ENCODE measurements at regions not wholly inside any gene's neighbourhood (a gene's known extent, or its start where the extent isn't known, plus 50 kb on each side); places are given as distances from the start of the nearest gene placed in this dataset.

GRCh38 chr12:28776913-28777422, 372.1 kb upstream of the FAR2 start:
- intact Hi-C loops (cut with micrococcal nuclease; ENCODE audit: unreplicated experiment), result no loop called here
- no peaks in the 10 kb centered on the region for H3K9me3 ChIP-seq
- no peak for DNase-seq
- Mint-ChIP-seq H3K9me3 (ENCODE audit: unreplicated experiment) (no peaks in the 10 kb centered on the region), H3K4me3 (ENCODE audit: unreplicated experiment) (no peak overlapping the region), H3K27me3 (ENCODE audit: insufficient read depth, unreplicated experiment) (peaks cover 5% of the 10 kb centered on the region), H3K4me1 (ENCODE audit: low read depth, unreplicated experiment) (no peaks in the 10 kb centered on the region), H3K36me3 (ENCODE audit: insufficient read depth, unreplicated experiment) (no peaks in the 10 kb centered on the region), H3K27ac (ENCODE audit: unreplicated experiment) (no peak overlapping the region)
- POLR2A ChIA-PET, result no interaction called here
- BruUV-seq (replicated peaks), result no TSS peak
- H3K4me3 ChIP-seq (ENCODE audit: low read depth, low read length), result no peak overlapping the region
- H3K27me3 ChIP-seq (replicated peaks; ENCODE audit: control insufficient read depth, insufficient read depth, low read length), result no peaks in the 10 kb centered on the region
- H3K4me1 ChIP-seq, result no peaks in the 10 kb centered on the region
- H3K36me3 ChIP-seq (ENCODE audit: control insufficient read depth, insufficient read depth, low read length), result no peaks in the 10 kb centered on the region
- CTCF ChIA-PET, result no interaction called here
- TF ChIP-seq, protein P1, sequence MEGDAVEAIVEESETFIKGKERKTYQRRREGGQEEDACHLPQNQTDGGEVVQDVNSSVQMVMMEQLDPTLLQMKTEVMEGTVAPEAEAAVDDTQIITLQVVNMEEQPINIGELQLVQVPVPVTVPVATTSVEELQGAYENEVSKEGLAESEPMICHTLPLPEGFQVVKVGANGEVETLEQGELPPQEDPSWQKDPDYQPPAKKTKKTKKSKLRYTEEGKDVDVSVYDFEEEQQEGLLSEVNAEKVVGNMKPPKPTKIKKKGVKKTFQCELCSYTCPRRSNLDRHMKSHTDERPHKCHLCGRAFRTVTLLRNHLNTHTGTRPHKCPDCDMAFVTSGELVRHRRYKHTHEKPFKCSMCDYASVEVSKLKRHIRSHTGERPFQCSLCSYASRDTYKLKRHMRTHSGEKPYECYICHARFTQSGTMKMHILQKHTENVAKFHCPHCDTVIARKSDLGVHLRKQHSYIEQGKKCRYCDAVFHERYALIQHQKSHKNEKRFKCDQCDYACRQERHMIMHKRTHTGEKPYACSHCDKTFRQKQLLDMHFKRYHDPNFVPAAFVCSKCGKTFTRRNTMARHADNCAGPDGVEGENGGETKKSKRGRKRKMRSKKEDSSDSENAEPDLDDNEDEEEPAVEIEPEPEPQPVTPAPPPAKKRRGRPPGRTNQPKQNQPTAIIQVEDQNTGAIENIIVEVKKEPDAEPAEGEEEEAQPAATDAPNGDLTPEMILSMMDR (IDR thresholded peaks at IDR 0.05; ENCODE audit: insufficient read depth in 1 of 2, low read depth in 1 of 2, low read length in 1 of 2, severe bottlenecking in 1 of 2, unreplicated experiment in 1 of 2), result no peak

DNA sequence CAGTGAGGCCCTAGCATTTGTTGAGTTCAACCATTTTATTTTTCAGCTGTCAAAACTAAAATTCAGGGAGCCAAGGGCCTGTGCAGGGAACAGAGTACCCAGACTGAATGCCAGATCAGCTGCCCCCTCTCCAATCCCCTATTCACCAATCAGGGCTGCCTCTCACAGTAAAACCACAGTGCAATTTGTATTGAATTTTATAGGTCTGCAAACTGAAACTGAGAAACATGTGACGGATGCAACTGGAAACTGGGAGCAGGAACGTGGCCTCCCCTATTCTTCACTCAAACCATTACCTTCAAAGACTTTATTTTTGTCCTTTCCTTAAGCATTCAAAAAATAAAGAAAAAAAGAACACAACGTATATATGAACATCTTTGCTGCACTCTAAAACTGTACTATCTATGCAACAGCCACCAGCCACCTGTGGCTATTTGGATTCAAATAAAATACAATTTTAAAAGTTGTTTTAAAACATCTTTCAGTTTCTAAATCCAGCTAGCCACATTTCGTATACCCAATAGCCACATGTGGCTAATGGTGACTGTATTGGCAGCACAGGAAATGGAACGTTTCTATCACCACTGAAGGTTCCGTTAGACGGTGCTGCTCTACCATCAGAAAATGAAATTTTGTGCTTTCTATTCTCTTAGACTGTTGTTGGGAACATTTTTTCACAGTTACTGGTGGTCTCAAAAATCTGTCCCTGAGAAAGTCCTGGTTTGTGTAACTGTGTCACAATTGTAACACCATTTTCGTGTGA, 371.3 kb upstream of the FAR2 start:
- Histone ChIP-seq H3K27me3 (replicated peaks; ENCODE audit: control insufficient read depth, insufficient read depth, low read length) (no peaks in the 10 kb centered on the region), H3K36me3 (ENCODE audit: control insufficient read depth, insufficient read depth, low read length) (no peaks in the 10 kb centered on the region), H3K4me3 (ENCODE audit: low read depth, low read length) (no peak overlapping the region), H3K4me1 (no peaks in the 10 kb centered on the region), H3K9me3 (no peaks in the 10 kb centered on the region)
- peaks cover 4% of the 10 kb centered on the region for H3K27me3 Mint-ChIP-seq (ENCODE audit: insufficient read depth, unreplicated experiment)
- POLR2A ChIA-PET, result no interaction called here
- TF ChIP-seq, protein P1 (IDR thresholded peaks at IDR 0.05; ENCODE audit: insufficient read depth in 1 of 2, low read depth in 1 of 2, low read length in 1 of 2, severe bottlenecking in 1 of 2, unreplicated experiment in 1 of 2), result no peak
- no peak overlapping the region for H3K4me3 Mint-ChIP-seq (ENCODE audit: unreplicated experiment)
- no peak overlapping the region for H3K27ac Mint-ChIP-seq (ENCODE audit: unreplicated experiment)
- intact Hi-C loops (cut with micrococcal nuclease; ENCODE audit: unreplicated experiment), result no loop called here
- no peak for DNase-seq
- H3K4me1 Mint-ChIP-seq (ENCODE audit: low read depth, unreplicated experiment), result no peaks in the 10 kb centered on the region
- CTCF ChIA-PET, result no interaction called here
- H3K36me3 Mint-ChIP-seq (ENCODE audit: insufficient read depth, unreplicated experiment), result no peaks in the 10 kb centered on the region
- BruUV-seq (replicated peaks), result no TSS peak
- H3K9me3 Mint-ChIP-seq (ENCODE audit: unreplicated experiment), result no peaks in the 10 kb centered on the region

GRCh38 chr12:28780096-28780495, 369.0 kb upstream of the FAR2 start:
- Mint-ChIP-seq H3K9me3 (ENCODE audit: unreplicated experiment) (no peaks in the 10 kb centered on the region), H3K27me3 (ENCODE audit: insufficient read depth, unreplicated experiment) (peaks cover 4% of the 10 kb centered on the region), H3K4me1 (ENCODE audit: low read depth, unreplicated experiment) (no peaks in the 10 kb centered on the region), H3K4me3 (ENCODE audit: unreplicated experiment) (no peak overlapping the region), H3K27ac (ENCODE audit: unreplicated experiment) (no peak overlapping the region), H3K36me3 (ENCODE audit: insufficient read depth, unreplicated experiment) (no peaks in the 10 kb centered on the region)
- no TSS peak for BruUV-seq (replicated peaks)
- intact Hi-C loops (cut with micrococcal nuclease; ENCODE audit: unreplicated experiment), result no loop called here
- Histone ChIP-seq H3K36me3 (ENCODE audit: control insufficient read depth, insufficient read depth, low read length) (no peaks in the 10 kb centered on the region), H3K4me3 (ENCODE audit: low read depth, low read length) (no peak overlapping the region), H3K9me3 (no peaks in the 10 kb centered on the region), H3K4me1 (no peaks in the 10 kb centered on the region), H3K27me3 (replicated peaks; ENCODE audit: control insufficient read depth, insufficient read depth, low read length) (no peaks in the 10 kb centered on the region)
- DNase-seq, result no peak
- ChIA-PET CTCF (no interaction called here), POLR2A (no interaction called here)
- TF ChIP-seq, protein P1 (IDR thresholded peaks at IDR 0.05; ENCODE audit: insufficient read depth in 1 of 2, low read depth in 1 of 2, low read length in 1 of 2, severe bottlenecking in 1 of 2, unreplicated experiment in 1 of 2), result no peak
